Mesendoderm (in vitro differentiated cells): ENCODE measurements at regions not wholly inside any gene's neighbourhood (a gene's known extent, or its start where the extent isn't known, plus 50 kb on each side); places are given as distances from the start of the nearest gene placed in this dataset.

Experiments used
- DNase-seq: peaks from one replicate; pipeline ENCODE4 v3.0.0; 2013
- H2AK5ac ChIP-seq: 2 replicates; pipeline ENCODE4 v1.6.1; 2013; ENCODE audit warnings: low read length, inconsistent platforms
- H2BK120ac ChIP-seq: 2 replicates; pipeline ENCODE4 v1.6.1; 2013; ENCODE audit warnings: low read depth, mild to moderate bottlenecking, low read length, moderate library complexity, mixed read lengths
- H2BK15ac ChIP-seq: replicated peaks from 2 replicates; pipeline ENCODE4 v1.6.1; 2013; ENCODE audit warnings: low read depth, mild to moderate bottlenecking, moderate library complexity
- H2BK5ac ChIP-seq: 2 replicates; pipeline ENCODE4 v1.6.1; 2013; ENCODE audit warnings: low read length, inconsistent platforms
- H3K18ac ChIP-seq: 2 replicates; pipeline ENCODE4 v1.6.1; 2013; ENCODE audit warnings: mild to moderate bottlenecking, low read length, mixed read lengths
- H3K23ac ChIP-seq: one replicate; pipeline ENCODE4 v1.6.1; 2013; ENCODE audit warnings: low read length
- H3K27ac ChIP-seq: 2 replicates; pipeline ENCODE4 v1.5.1; 2013; ENCODE audit warnings: low read depth, mild to moderate bottlenecking, inconsistent platforms, low read length, moderate library complexity
- H3K27me3 ChIP-seq: 2 replicates; pipeline ENCODE4 v1.6.1; 2013; ENCODE audit warnings: low read length, control low read depth, mild to moderate bottlenecking, inconsistent platforms; ENCODE audit not compliant: insufficient read depth, poor library complexity
- H3K36me3 ChIP-seq: 2 replicates; pipeline ENCODE4 v1.6.1; 2013; ENCODE audit warnings: low read length, inconsistent platforms; ENCODE audit not compliant: control insufficient read depth, insufficient read depth
- H3K4ac ChIP-seq: one replicate; pipeline ENCODE4 v1.6.1; 2013; ENCODE audit warnings: low read depth, mild to moderate bottlenecking, low read length, moderate library complexity
- H3K4me1 ChIP-seq: 2 replicates; pipeline ENCODE4 v1.6.1; 2013; ENCODE audit warnings: low read depth, low read length, inconsistent platforms; ENCODE audit not compliant: control insufficient read depth
- H3K4me2 ChIP-seq: 2 replicates; pipeline ENCODE4 v1.6.1; 2013; ENCODE audit warnings: low read length
- H3K4me3 ChIP-seq: 2 replicates; pipeline ENCODE4 v1.5.1; 2013; ENCODE audit warnings: mild to moderate bottlenecking, low read length
- H3K56ac ChIP-seq: one replicate; pipeline ENCODE4 v1.6.1; 2013; ENCODE audit warnings: low read length
- H3K79me1 ChIP-seq: 2 replicates; pipeline ENCODE4 v1.6.1; 2013; ENCODE audit warnings: low read length, inconsistent platforms
- H3K79me2 ChIP-seq: 2 replicates; pipeline ENCODE4 v1.6.1; 2013; ENCODE audit warnings: mild to moderate bottlenecking, low read length; ENCODE audit not compliant: control insufficient read depth, insufficient read depth
- H3K9ac ChIP-seq: 2 replicates; pipeline ENCODE4 v1.6.1; 2013; ENCODE audit warnings: low read length, inconsistent platforms
- H4K5ac ChIP-seq: one replicate; pipeline ENCODE4 v1.6.1; 2013; ENCODE audit warnings: low read length
- H4K8ac ChIP-seq: one replicate; pipeline ENCODE4 v1.6.1; 2013; ENCODE audit warnings: low read depth, mild to moderate bottlenecking, control low read depth, low read length, moderate library complexity
- WGBS: extraction: QIAGEN DNeasy Blood & Tissue Kit; methylation state at CpG from one replicate; pipeline ENCODE4 v1.1.7; 2013; ENCODE audit warnings: low lambda C conversion rate, missing lambda C conversion rate; ENCODE audit not compliant: insufficient coverage; ENCODE audit errors: extremely low coverage; 5-methylcytosine and 5-hydroxymethylcytosine counted together

DNA sequence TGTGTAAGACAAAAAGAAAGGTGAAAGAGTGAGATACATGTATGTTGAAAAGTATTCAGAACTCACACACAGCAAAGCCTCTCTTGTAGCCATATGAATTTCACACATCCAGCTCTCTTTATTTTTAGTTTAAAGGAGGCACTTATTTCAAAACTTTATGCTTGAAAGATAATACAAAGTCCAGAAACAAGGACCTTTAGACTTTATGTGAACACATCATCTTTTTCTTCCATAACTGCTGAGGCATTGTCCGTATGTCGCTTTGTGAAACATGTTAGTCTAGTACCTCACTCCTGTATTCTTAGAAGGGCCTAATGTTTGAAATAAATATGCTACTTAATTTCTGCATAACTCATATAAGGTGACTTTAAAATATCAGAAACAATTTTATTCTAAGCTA lies 763.4 kb downstream of the GBE1 start:
- Histone ChIP-seq H3K4me1 (no peaks in the 10 kb centered on the region), H3K27ac (no peak overlapping the region), H3K79me1 (no peaks in the 10 kb centered on the region), H2BK5ac (no peak overlapping the region), H3K4me2 (no peak overlapping the region), H3K9ac (no peak overlapping the region), H3K56ac (no peak overlapping the region), H3K18ac (no peak overlapping the region), H4K8ac (no peak overlapping the region), H3K79me2 (no peaks in the 10 kb centered on the region), H3K4me3 (no peak overlapping the region), H2AK5ac (no peak overlapping the region), H2BK120ac (no peak overlapping the region), H3K4ac (no peak overlapping the region), H2BK15ac (no peak overlapping the region), H3K27me3 (no peaks in the 10 kb centered on the region), H3K36me3 (no peaks in the 10 kb centered on the region), H4K5ac (no peak overlapping the region), H3K23ac (no peak overlapping the region)
- no CpG with 5 or more reads among the region's 2 CpGs for WGBS
- no peak for DNase-seq

DNA sequence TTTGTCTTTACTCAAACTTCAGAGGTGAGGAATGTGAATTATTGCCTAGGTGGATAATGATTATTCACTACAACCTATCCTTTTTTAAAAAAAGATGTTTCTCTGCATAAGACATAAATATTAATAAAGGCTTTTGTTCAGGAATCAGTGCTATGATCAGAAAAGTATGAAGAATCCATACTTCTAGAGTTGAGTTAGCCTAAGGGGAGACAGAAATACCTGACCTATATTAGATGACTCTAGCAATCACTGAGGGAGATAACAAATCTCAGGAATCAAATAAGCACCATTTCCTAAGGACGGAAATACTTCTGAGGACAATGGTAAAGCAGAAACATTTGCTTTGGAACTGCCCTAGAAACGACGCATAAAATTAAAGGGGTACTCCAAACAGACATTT lies 763.8 kb downstream of the GBE1 start:
- Histone ChIP-seq H4K8ac (no peak overlapping the region), H3K27ac (no peak overlapping the region), H4K5ac (no peak overlapping the region), H3K27me3 (no peaks in the 10 kb centered on the region), H3K9ac (no peak overlapping the region), H3K79me1 (no peaks in the 10 kb centered on the region), H3K4me1 (no peaks in the 10 kb centered on the region), H3K23ac (no peak overlapping the region), H3K36me3 (no peaks in the 10 kb centered on the region), H3K4me2 (no peak overlapping the region), H2AK5ac (no peak overlapping the region), H3K4me3 (no peak overlapping the region), H3K4ac (no peak overlapping the region), H3K79me2 (no peaks in the 10 kb centered on the region), H2BK5ac (no peak overlapping the region), H3K18ac (no peak overlapping the region), H2BK15ac (no peak overlapping the region), H2BK120ac (no peak overlapping the region), H3K56ac (no peak overlapping the region)
- no CpG with 5 or more reads among the region's 3 CpGs for WGBS
- peak; percentile 2 for DNase-seq

DNA sequence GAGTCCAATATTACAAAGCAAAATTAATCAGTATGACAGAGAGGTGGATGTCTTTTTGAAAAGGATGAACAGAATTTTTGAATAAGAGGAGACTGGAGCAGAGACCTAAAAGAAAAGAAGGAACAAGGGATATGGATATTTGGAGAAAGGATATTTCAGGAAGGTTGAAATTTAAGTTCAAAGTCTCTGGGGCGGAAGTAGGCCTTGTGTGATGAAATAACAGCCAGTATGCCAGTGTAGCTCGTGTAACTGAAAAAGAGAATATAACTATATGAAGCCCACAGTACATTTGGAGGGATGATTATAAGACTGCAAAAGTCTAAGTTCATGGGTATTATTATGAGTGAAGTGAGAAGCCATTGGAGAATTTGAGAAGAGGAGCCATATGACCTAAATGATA lies 766.7 kb downstream of the GBE1 start:
- H2BK15ac ChIP-seq, result no peak overlapping the region
- no peak overlapping the region for H4K8ac ChIP-seq
- H3K4me2 ChIP-seq, result no peak overlapping the region
- H2BK120ac ChIP-seq, result no peak overlapping the region
- no peak overlapping the region for H2BK5ac ChIP-seq
- no peak overlapping the region for H2AK5ac ChIP-seq
- H3K79me1 ChIP-seq, result no peaks in the 10 kb centered on the region
- no peak overlapping the region for H3K27ac ChIP-seq
- no peak overlapping the region for H3K18ac ChIP-seq
- no CpG with 5 or more reads among the region's 2 CpGs for WGBS
- no peak overlapping the region for H3K23ac ChIP-seq
- H3K79me2 ChIP-seq, result no peaks in the 10 kb centered on the region
- H3K9ac ChIP-seq, result no peak overlapping the region
- H3K4ac ChIP-seq, result no peak overlapping the region
- no peak overlapping the region for H4K5ac ChIP-seq
- no peak for DNase-seq
- no peaks in the 10 kb centered on the region for H3K27me3 ChIP-seq
- H3K36me3 ChIP-seq, result no peaks in the 10 kb centered on the region
- H3K4me1 ChIP-seq, result no peaks in the 10 kb centered on the region
- H3K4me3 ChIP-seq, result no peak overlapping the region
- H3K56ac ChIP-seq, result no peak overlapping the region

DNA sequence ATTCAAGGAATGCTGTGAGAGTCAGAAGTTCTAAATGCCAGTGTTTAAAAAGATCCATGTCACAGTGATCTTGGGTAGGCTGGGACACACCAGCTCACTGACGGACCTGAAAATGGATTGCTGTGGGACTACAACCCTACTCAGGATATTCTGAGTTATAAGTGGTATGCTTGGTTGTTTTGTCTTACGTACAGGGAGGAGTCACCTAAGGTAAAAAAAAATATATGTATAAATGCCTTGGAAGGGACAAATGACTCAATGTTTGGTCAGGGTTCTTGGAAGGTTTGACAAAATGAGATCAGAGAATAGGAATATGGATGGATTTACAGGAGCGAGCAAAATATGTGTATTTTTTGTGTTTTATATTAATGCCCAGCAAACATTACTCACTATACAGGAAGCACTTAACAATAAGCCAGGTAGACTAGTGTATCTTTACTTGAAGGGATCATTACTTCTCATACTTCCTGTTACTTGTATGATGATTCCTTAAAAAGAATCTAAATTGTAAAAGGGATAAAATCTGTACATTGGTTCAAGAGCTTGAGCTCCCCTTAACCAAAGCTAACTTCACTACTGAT lies 767.3 kb downstream of the GBE1 start:
- Histone ChIP-seq H3K27me3 (no peaks in the 10 kb centered on the region), H3K4me3 (no peak overlapping the region), H3K18ac (no peak overlapping the region), H3K4me2 (no peak overlapping the region), H3K36me3 (no peaks in the 10 kb centered on the region), H2BK15ac (no peak overlapping the region), H3K9ac (no peak overlapping the region), H2BK5ac (no peak overlapping the region), H4K5ac (no peak overlapping the region), H3K56ac (no peak overlapping the region), H3K79me2 (no peaks in the 10 kb centered on the region), H3K27ac (no peak overlapping the region), H2AK5ac (no peak overlapping the region), H3K4ac (no peak overlapping the region), H3K79me1 (no peaks in the 10 kb centered on the region), H2BK120ac (no peak overlapping the region), H4K8ac (no peak overlapping the region), H3K4me1 (no peaks in the 10 kb centered on the region), H3K23ac (no peak overlapping the region)
- DNase-seq, result no peak
- no CpG with 5 or more reads among the region's 3 CpGs for WGBS

DNA sequence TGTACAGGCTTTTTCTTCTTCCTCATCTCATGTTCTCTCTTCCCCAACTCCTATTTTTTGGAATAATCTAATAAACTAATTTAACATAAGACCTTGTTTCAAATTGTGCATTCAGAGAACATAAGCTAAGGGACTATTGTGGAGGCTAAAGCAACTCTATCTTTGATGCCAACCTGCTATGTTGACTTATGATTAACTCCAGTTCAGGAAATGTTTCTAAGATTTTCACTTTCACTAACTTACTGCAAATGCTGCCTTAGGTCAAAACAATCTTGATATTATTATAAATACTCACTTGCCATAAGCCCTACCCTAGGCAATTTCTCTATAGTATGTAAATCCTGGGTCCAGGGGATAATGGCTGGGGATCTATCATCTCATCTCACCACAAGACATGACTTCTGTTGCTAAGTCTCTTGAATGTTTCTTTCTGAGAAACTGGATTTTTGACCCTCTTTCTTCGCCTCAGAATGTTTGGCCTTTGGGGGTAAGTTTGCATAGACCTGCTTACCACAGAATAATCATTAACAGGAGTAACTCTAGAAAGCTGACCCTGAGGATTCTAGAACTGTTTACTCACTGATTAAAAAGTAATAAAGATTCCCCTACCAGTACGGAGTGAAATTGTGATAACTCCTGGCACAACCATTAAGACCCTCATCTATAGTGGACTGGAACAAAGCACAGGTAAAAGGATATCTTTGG lies 768.1 kb downstream of the GBE1 start:
- no peaks in the 10 kb centered on the region for H3K4me1 ChIP-seq
- no peak overlapping the region for H2AK5ac ChIP-seq
- H3K4me3 ChIP-seq, result no peak overlapping the region
- no CpG with 5 or more reads among the region's 2 CpGs for WGBS
- H2BK15ac ChIP-seq, result no peak overlapping the region
- no peak overlapping the region for H3K4me2 ChIP-seq
- H3K27ac ChIP-seq, result no peak overlapping the region
- no peak overlapping the region for H3K18ac ChIP-seq
- no peak overlapping the region for H4K8ac ChIP-seq
- H2BK120ac ChIP-seq, result no peak overlapping the region
- no peak overlapping the region for H2BK5ac ChIP-seq
- H4K5ac ChIP-seq, result no peak overlapping the region
- no peaks in the 10 kb centered on the region for H3K79me1 ChIP-seq
- H3K23ac ChIP-seq, result no peak overlapping the region
- no peak overlapping the region for H3K9ac ChIP-seq
- no peak overlapping the region for H3K4ac ChIP-seq
- no peaks in the 10 kb centered on the region for H3K27me3 ChIP-seq
- DNase-seq, result no peak
- no peak overlapping the region for H3K56ac ChIP-seq
- H3K36me3 ChIP-seq, result no peaks in the 10 kb centered on the region
- no peaks in the 10 kb centered on the region for H3K79me2 ChIP-seq

DNA sequence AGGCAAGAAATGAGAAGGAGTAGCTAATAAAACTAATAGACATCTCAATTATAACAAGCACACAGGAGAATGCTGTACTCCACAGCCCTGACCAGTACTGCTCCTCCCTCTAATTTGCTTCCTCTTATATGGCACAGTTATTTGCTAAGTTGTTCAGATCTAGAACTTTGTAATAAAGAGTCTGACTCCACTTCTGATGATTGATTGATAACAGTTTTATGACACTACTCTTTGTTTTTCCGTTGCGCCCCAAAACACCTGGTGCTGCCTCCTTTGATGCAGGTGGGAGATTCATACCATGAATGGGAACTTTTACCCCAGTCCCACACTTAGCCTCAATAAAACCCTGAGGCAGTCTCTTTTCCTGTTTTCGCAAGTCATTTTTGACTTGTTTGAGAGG lies 777.7 kb downstream of the GBE1 start:
- Histone ChIP-seq H3K79me1 (no peaks in the 10 kb centered on the region), H3K4me1 (no peaks in the 10 kb centered on the region), H3K36me3 (no peaks in the 10 kb centered on the region), H2BK15ac (no peak overlapping the region), H2AK5ac (no peak overlapping the region), H3K27ac (no peak overlapping the region), H3K9ac (no peak overlapping the region), H3K4ac (no peak overlapping the region), H3K56ac (no peak overlapping the region), H4K5ac (no peak overlapping the region), H3K4me3 (no peak overlapping the region), H3K79me2 (no peaks in the 10 kb centered on the region), H2BK120ac (no peak overlapping the region), H4K8ac (no peak overlapping the region), H3K18ac (no peak overlapping the region), H3K23ac (no peak overlapping the region), H3K4me2 (no peak overlapping the region), H3K27me3 (no peaks in the 10 kb centered on the region), H2BK5ac (no peak overlapping the region)
- no CpG with 5 or more reads among the region's 3 CpGs for WGBS
- DNase-seq, result no peak
